GM21786 (cell line): ENCODE measurements at regions not wholly inside any gene's neighbourhood (a gene's known extent, or its start where the extent isn't known, plus 50 kb on each side); places are given as distances from the start of the nearest gene placed in this dataset.

Source experiments
- ATAC-seq: cut with Tn5 transposase; IDR thresholded peaks from one replicate; pipeline ENCODE4 v1.9.1; 2021; ENCODE audit not compliant: unreplicated experiment

DNA sequence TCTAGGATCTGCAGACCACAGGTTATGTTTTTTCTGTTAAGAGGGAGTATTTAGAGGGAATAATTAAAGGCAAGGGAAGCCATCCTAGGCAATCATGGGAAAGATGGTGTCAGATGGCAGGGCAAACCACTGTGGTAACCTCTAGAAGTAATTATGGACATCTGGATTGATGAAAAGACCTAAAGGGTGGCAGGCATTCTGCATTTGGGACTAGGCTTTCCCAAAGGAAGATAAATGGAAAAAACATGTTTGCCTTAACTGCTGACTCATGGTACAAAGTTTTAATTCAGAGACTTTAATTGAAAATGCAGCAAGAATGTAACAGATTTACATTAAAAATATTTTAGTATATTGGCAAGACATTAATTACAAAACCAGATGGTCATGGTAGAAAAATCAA, 88.1 kb downstream of the TMEM30B start:
- ATAC-seq, result no peak

DNA sequence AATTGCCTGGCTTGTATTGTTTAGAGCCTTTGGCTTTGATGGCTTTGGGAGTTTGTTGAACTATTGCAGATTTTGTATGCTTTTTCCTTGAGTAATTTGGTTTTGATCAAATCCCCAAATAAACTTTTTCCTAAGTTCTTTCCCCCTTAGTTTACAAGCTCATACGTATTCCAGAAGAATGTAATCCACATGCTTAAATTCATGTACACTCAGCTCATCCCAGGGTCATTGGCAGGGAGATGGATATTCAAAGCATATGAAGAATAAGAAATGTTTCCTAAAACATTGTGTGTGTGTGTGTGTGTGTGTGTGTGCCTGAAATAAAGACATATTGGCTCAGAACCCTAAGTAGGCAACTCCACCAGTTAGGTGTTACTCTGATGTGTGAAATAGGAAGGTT, 89.4 kb downstream of the TMEM30B start:
- ATAC-seq, result no peak

DNA sequence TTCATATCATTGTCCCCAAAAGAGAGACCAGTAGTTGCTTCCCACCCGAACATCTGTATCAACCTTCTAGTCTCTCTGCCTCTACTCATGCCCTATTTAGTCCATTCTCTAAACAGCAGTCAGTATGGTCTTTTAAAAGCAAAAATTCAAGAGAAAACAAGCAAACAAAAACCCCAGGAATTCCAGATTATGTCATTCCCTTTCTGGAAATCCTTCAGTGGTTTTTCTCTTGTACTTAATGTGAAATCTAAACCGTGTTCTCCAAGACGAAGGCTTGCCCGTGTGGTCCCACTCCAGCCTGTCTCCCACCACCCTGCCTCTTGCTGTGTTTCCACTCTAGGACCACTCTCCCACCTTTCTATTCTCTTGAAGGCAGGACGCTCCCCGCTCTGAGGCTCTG, 90.8 kb downstream of the TMEM30B start:
- no peak for ATAC-seq

DNA sequence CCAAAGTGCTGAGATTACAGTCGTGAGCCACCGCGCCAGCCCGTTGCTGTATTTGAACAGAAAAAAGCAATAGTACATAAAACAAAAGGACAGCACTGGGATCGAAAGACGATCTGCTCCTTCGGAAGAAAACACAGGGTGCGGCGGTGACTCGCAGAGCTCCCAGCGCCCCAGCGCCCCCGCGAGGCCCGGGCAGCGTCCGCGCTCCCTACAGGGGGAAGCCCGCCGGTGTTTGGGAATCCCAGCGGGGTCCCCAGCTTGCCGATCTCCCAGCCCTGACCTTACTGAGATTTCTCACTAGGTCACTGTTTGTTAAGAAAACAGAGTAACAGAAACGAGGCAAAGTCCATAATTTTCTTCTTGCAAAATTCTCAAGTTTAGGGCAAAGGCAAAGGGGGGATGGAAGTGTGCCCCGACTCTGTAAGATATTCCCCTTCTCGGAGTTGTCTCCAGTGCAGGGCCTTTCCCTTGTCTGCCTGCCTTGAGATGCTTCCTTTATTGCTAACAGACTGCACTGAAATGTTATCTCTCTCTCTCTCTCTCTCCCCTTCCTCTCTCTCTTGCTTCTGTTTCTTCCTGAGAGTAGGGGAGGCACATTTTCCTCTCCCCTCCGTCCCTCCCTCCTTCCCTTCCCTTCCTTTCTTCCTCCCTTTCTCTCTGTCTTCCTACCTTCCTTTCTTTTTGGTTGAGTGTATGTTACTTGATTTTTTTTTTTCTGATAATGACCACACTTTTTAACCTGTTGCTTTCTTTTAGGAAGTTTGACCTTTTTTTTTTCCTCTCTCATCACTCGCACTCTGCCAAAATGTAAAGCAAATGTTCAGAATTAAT, 91.9 kb downstream of the TMEM30B start:
- ATAC-seq, result no peak

DNA sequence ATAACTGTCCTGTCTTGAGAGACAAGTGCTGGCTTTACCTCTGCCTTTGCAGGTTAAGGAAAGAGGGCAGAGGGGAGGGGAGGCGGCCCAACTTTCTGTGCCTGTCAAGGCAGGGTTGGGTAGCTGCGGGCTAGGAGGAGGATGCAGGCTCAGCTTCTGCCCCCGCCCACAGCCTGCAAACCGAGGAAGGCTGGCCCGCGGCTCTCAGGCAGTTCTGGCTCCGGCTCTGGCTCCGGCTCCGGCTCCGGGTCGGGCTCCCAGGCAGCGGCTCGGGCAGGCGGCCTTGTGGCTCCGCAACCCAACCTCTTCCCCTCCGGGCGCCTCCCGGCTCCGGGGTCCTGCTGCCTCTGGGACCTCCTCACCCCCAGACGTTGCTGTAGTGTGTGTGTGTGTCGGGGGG, 92.9 kb downstream of the TMEM30B start:
- no peak for ATAC-seq

DNA sequence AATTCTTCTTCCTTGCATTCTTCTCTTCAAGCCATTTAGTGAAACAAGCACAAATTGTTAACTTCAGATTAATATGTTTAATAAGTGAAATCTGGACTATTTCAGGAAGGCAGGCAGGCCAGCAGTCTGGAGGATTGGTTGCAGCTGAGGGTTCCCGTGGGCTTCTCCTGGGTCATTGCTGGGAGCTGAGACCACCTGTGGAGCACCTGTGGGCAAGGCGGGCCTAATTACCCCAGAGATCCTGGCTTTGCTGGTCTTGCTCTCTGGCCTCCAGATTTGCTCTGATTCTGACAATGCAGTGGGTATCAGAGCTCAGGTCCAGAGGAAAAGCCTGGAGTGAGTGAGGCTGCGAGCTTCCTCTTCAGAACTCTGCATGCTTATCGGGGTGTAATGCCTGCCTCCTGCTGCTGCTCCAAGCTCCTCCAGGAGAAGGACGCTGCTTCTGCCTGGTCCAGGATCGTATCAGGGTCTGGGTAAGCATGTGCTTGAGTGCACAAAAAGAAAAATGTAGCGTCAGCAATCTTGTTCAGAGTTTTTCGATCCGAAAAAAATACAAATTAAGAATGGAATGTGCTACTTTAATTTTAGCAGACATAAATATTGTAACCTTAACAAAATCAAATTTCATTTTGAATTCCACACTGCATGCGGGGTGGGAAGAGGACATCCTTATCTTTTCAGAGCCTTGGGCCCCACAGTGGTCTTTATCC, 93.8 kb downstream of the TMEM30B start:
- no peak for ATAC-seq

DNA sequence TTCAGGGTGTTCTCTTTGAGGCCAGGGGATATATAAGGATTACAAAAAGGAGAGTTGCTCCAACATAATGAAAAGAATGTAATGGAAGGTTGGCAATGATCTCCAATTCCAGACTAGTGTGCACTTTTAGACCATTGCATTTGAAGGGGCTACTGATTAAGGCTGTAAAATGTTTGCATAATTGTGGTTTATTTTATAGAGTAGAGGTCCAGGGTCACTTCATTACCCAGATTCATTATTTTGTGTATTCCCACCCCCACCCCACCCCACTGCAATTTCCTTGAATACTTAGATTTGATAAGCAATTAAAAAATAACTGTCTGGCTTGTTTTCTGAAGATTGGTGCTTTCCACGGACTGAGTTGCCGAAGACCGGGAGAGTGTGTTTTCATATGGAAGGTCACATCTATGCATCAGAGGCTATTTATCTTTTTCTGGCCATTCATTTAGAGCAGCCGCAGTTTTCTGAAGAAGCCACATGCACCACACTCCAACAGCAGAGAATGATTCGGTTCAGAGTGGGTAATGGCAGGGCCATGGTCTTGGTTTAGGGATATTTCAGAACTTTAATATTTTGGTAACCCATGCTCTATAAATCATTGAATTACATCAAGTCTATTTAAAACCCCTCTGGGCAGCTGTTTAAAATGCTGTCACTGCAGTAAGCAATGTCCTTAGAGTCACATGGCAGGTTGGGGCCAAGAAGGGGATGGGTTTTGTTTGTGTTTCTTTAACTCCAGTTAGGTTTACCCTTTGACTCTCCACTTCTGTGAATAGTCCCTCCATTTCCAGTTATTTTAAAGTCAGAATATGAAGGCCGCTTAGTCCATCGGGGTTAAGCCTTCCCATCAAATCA, 94.6 kb downstream of the TMEM30B start:
- ATAC-seq, result no peak

DNA sequence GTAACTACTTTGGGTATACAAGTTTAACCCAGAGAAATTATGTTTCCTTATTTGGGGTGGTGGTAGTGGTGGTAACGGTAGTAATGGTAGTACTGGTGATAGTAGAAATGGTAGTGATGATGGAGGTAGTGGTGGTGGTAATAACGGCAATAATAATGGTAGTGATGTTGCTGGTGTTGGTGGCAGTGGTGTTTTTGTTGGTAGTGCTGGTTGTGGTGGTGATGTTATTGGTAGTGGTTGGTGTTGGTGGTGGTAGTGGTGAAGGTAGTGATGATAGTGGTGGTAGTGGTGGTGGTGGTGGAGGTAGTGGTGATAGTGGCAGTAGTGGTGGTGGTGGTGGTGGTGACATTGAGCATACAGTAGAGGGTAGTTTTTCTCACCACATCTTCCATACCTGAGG, 95.6 kb downstream of the TMEM30B start:
- no peak for ATAC-seq

DNA sequence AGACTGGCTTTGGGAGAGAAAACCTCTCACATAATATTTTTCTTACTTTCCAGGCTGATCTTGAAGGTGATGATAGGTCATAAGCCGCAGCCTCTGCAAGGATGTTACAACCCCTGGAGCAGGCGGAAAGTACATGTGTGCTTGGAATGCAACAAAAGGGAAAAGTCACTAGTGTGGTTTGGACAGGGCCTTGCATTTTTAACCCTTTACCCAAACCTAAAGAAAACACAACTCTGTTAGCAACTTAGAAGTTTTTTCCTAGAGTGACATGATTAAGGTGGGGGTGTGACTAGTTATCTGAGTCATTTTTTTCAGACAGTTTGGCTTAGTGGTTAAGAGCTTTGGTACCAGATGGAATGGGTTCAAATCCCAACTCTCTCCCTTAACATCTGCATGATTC, 97.0 kb downstream of the TMEM30B start:
- ATAC-seq, result no peak

DNA sequence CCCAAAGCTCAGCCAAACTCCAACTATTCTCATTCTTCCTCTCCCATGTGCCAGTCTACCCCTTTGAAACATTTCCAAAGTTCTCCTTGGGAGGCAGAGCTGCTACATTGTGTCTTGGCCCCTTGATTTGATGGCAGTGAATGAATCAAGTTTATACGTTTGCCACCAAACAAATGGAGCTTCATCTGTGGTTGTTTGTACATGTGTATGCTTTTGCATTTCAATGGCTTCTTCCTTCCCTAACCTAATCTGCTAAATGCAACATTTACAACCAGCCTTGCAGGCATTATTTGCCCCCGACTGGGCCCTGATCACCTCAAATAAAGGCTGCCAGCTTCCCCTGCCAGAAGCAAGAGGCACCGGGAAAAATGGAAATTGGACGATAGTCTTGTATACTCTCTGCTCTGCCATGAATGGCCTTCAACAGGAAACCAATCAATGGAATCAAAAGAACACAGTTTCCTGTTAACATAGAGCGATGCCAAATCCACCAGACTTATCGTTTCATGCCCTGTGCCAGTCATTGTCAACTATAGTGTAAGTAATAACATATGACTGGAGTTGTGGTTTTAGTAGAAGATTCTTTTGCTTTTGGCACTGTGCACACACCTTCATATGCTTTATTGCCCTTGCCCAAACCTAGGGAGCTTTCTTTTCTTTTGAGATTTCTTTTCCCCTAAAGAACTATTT, 97.8 kb downstream of the TMEM30B start:
- no peak for ATAC-seq

DNA sequence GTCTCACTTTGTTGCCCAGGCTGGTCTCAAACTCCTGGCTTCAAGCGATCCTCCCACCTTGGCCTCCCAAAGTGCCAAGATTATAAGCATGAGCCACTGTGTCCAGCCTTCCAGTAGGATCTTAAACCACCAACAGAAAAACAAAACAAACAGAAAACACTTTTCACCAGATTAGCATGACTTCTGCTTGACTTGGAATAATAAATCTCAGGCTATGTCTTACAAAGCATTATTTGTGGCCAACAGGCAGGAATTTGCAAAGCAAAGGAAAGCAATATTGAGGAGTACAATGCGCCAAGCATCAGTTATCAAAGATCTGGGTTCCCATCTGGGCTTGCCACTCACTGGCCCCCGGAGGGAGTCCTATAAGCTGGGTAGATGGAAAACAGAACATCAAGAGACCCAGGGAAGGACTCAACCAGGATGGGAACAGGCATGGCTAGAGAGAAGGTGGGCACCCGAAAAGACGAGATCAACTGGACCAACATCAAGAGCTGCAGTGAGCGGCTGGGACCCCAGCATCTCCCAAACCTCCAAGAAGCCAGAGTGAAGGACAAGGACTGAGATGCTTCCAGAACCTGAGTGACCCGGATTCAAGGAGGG, 101.2 kb downstream of the TMEM30B start:
- no peak for ATAC-seq

DNA sequence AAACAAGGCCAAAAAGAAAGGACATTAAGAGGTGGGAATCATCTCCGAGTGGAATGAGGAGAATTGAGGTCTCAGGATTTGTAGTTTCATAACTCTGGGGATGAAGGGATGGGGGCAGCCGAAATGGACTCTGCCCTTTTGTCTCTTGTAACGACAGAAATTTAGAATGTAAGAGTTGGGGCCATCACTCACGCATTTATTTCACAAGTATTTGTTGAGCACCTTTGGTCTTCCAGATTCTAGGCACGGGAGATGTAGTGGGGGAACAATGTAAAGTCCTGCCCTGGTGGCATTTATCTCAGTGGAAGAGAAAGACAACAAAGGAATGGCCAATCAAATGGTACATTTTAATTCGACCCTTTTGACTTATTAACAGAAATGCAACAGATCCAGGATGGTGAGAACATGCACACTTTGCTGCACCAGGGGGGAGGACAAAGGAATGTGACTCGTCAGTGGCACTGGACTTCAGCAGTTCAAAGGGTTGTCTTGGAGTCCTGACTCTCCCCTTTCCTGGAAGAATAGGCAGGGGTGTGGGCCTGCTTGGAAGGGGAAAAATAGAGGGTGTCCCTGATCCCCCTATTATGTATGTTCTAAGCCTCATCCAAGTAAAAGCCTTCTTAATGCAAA, 102.0 kb downstream of the TMEM30B start:
- no peak for ATAC-seq

DNA sequence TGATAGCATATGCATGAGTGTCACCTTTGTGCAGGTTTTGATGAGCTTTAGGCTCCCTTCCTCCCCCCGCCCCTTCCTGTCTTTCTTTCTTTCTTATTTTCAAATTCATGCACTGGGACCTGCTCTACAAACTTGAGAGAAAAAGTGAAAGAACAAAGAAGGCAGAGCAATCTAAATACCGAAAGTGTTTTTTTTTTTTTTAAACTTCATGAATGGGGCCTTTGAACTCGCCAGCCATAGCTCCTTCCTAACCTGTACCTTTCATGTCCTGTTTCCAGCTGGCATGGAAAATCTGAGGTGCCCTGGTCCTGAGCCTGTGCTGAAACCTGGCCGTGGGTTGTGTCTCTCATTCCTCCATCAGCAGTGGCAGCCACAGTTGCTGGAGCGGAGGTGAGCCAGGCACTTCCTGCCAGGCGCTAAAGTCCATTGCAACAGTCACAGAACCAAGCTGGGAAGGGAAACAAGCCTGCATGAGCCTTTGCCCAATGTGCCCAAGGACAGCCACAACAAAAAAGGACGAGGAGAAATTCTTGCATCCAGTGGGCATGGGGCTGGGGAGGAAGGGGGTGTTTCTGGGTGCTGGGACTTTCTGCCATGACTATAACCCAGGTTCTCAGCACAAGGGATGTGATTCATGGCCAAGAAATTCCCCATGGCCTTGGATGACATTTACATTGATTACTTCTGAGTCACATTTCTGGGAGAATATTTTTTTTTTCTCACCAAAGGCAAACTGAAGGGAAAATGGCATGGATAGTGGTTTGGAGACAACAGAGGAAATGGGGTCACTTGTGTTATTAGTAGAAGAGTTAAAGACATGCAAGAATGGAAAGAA, 102.7 kb downstream of the TMEM30B start:
- no peak for ATAC-seq

DNA sequence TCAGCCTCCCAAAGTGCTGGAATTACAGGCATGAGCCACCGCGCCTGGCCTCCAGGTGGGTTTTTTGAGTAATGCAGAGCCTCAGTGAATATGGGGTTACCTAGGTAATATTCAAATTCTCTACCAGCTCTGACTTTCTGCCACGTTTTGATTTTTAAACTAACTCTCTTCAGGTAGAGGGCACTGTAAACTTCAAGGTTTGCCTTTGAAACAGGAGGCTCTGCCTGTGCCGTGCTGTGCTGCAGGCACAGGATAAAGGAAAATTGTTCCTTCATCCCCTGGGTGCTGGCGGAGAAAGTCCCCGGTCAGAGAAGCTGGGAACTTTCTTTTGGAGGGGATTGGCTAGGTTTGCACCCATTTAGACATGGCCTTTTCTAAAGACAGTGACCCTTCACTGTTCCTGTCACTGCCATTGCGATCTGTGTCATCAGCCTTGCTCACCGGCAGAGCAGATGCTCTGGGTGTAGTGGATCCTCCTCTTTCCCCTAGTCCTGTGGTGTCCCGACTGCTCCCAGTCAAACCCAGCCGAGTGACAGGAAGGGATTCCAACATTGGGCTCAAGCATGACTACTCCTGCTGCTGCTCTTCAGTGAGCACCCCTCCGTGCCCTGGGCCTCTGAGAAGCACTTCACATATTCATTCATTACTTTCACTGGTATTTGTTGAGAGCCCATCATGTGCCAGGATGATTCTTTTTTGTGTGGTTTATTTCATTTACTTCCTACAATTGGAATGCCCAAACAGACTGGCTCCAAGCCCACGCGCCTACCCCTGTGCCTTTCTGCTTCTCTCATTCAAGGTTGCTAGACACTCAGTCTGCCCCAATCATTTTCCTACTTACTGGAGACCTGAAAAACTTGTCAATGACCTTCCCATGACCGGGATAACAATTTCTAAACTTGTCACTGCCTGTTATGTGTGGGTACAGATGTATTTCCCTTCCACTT, 103.6 kb downstream of the TMEM30B start:
- ATAC-seq, result no peak

DNA sequence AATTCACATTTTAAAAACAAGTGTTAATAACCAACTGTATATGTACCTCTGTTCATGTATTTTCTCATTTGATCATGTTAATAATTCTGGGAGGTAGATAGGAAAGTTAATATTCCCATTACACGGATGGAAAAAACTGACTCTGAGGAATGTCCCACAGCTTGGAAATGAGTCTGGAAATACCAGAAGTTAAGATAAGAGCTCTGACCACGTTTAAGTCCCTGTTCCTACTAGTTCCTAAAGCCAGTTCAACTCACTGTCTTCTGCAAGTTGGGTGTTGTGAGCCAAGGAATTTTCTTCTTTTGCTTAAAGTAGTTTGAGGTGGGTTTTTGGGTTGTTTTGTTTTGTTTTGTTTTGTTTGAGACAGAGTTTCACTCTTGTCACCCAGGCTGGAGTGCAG, 104.5 kb downstream of the TMEM30B start:
- ATAC-seq, result no peak

DNA sequence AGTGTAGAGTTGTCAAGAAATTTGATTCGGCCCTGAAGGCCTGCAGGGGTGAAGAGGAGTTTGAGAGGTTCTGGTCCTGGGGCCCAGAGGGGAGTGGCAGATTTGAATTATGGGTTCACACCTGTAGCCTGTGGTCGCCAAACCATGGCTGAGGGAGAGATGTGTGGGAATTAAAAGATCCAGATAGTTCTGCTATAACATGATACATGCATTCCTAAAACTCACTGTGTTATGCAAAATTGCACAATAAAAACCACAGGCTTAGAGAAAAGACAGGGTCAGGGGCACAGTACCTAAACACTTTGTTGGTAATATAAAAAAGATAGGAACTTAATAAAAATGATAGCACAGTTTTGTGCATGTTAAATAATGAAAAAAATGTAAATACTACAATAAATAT, 106.2 kb downstream of the TMEM30B start:
- no peak for ATAC-seq

DNA sequence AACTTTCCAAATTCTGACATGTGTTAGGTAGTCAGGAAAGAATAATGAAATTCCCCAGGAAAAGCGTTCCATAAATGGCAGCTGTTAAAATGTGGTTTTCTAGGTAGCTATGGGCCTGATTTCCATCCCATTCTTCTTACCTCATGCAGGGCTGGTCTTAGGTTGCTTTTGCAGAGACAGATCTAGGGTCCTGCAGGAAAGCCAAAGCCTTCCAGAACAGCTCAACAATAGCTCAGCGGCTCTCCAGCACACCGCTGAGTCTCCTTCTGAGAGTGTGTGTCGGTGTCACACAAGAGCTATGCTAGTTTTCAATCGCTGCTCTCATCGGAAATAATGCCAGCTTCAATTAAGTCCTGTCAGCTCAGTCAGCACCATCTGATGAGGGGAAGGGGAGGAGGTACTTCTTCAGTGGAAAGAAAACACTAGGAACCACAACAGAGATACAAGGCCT, 106.7 kb downstream of the TMEM30B start:
- ATAC-seq, result no peak

DNA sequence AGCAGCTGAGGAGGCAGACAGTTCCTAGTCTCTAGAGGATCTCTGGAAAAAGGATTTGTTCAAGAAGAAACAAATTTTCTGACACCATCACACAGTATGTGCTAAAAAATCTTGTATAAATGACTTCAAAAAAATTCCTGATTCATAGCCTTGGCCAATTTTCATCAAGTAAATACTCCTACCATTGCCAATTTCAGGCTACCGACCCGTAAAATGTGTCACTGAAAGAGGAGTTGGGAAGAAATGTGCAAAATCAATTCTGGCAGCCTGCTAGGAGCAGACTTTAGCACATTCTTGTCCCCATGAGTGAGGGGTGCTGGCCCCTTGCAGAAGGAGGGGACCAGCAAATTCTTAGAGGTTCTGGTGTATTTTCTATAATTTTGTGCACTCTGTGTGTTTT, 109.4 kb downstream of the TMEM30B start:
- ATAC-seq, result no peak
